Osteocyte (in vitro differentiated cells): ENCODE measurements at regions not wholly inside any gene's neighbourhood (a gene's known extent, or its start where the extent isn't known, plus 50 kb on each side); places are given as distances from the start of the nearest gene placed in this dataset.
A peak's percentile ranks its signal among the peaks of the same experiment; 100 is the strongest.

Source experiments
- DNase-seq: peaks from one replicate; pipeline ENCODE4 v3.0.0; 2021; ENCODE audit warnings: mixed read lengths; ENCODE audit not compliant: unreplicated experiment; ENCODE audit errors: extremely low spot score
- H3K27ac Mint-ChIP-seq: one replicate; pipeline ENCODE4 v1.8.0; 2021; ENCODE audit warnings: mild to moderate bottlenecking, mixed read lengths; ENCODE audit not compliant: unreplicated experiment
- H3K27me3 Mint-ChIP-seq: one replicate; pipeline ENCODE4 v1.8.0; 2021; ENCODE audit warnings: mixed read lengths; ENCODE audit not compliant: unreplicated experiment
- H3K36me3 Mint-ChIP-seq: one replicate; pipeline ENCODE4 v1.8.0; 2021; ENCODE audit warnings: mixed read lengths; ENCODE audit not compliant: unreplicated experiment
- H3K4me1 Mint-ChIP-seq: one replicate; pipeline ENCODE4 v1.8.0; 2021; ENCODE audit warnings: mixed read lengths; ENCODE audit not compliant: unreplicated experiment
- H3K4me3 Mint-ChIP-seq: one replicate; pipeline ENCODE4 v1.8.0; 2021; ENCODE audit warnings: mild to moderate bottlenecking, moderate library complexity, mixed read lengths; ENCODE audit not compliant: unreplicated experiment
- H3K9me3 Mint-ChIP-seq: one replicate; pipeline ENCODE4 v1.8.0; 2021; ENCODE audit warnings: mixed read lengths; ENCODE audit not compliant: unreplicated experiment
- TF ChIP-seq, protein P1 (sequence below): fragments of 200-600 bp; sonication (generic); IDR thresholded peaks from 2 replicates; pipeline ENCODE4 v1.5.0; 2021; ENCODE audit warnings: antibody characterized with exemption, mild to moderate bottlenecking, moderate library complexity

DNA sequence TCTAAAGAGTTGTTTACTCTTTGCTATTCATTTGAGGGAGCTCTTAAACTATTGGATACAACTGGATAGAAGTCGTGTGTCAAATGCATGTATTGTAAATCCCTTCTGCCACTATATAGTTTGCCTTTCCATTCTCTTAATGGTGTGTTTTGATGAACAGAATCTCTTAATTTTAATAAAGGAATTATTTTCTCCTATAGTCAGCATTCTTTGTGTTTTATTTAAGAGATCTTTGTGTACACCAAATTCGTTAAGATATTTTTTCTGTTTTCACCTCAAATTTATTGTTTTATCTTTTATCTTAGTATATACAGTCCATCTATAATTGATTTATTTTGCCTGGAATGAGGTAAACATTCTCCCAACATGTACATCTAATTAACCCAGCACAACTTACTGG, 551.5 kb upstream of the AGTR1 start:
- TF ChIP-seq, protein P1, sequence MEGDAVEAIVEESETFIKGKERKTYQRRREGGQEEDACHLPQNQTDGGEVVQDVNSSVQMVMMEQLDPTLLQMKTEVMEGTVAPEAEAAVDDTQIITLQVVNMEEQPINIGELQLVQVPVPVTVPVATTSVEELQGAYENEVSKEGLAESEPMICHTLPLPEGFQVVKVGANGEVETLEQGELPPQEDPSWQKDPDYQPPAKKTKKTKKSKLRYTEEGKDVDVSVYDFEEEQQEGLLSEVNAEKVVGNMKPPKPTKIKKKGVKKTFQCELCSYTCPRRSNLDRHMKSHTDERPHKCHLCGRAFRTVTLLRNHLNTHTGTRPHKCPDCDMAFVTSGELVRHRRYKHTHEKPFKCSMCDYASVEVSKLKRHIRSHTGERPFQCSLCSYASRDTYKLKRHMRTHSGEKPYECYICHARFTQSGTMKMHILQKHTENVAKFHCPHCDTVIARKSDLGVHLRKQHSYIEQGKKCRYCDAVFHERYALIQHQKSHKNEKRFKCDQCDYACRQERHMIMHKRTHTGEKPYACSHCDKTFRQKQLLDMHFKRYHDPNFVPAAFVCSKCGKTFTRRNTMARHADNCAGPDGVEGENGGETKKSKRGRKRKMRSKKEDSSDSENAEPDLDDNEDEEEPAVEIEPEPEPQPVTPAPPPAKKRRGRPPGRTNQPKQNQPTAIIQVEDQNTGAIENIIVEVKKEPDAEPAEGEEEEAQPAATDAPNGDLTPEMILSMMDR = no peak
- Mint-ChIP-seq H3K9me3 (no peaks in the 10 kb centered on the region), H3K27ac (peak overlapping the region; percentile 71)

DNA sequence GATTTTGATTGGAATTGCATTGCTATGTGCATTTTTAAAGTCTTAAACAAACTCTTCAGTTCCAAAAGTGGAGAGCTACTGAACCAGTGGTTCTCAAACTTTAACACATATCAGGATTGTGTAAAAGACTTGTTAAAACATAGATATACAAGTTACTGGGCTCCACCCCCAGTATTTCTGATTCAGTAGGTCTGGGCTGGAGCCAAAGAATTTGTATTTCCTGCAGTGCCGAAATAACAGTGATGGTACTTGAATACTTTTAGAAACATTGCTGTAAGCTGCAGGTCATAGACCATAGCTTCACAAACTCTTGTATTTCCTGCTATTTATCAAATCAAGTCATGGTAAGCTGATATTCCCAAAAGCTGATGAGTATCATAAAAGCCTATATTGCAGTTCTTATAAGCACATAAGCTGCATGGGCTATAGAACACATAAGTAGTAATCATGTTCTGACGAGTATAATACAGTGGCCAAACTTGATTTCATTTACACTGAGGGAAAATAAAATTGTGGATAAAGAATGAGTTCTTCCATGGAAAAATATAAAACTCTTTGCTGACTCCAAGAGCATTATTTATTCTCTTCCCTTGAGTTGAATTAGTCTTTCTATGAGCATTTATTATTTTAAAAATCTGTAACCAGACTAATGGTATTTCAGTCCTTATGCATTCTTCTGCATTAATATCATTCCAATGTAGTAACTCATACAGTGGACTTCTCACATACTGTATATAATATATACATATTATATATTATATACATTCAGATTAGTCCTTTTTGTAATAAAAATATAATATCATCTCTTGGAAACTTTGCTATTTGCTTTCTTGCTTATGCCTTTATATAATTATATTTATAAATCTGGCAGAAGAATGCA, 550.5 kb upstream of the AGTR1 start:
- no peak for DNase-seq
- peak overlapping the region; percentile 77 for H3K27ac Mint-ChIP-seq
- no peak overlapping the region for H3K4me3 Mint-ChIP-seq

More for the DNA sequence above, 551.5 kb upstream of the AGTR1 start:
- Mint-ChIP-seq H3K4me1 (peaks cover 33% of the 10 kb centered on the region), H3K4me3 (no peak overlapping the region), H3K27me3 (no peaks in the 10 kb centered on the region), H3K36me3 (no peaks in the 10 kb centered on the region)
- DNase-seq = no peak

GRCh38 chr3:148147903-148148302, 549.8 kb upstream of the AGTR1 start:
- Mint-ChIP-seq H3K27ac (peak overlapping the region; percentile 77), H3K9me3 (no peaks in the 10 kb centered on the region), H3K36me3 (no peaks in the 10 kb centered on the region), H3K4me1 (peaks cover 33% of the 10 kb centered on the region), H3K27me3 (no peaks in the 10 kb centered on the region), H3K4me3 (peak overlapping the region; percentile 11)
- no peak for DNase-seq
- TF ChIP-seq, protein P1 = no peak

More for the DNA sequence above, 550.5 kb upstream of the AGTR1 start:
- TF ChIP-seq, protein P1 = no peak
- no peaks in the 10 kb centered on the region for H3K27me3 Mint-ChIP-seq
- H3K4me1 Mint-ChIP-seq = peaks cover 33% of the 10 kb centered on the region
- H3K36me3 Mint-ChIP-seq = no peaks in the 10 kb centered on the region
- H3K9me3 Mint-ChIP-seq = no peaks in the 10 kb centered on the region

DNA sequence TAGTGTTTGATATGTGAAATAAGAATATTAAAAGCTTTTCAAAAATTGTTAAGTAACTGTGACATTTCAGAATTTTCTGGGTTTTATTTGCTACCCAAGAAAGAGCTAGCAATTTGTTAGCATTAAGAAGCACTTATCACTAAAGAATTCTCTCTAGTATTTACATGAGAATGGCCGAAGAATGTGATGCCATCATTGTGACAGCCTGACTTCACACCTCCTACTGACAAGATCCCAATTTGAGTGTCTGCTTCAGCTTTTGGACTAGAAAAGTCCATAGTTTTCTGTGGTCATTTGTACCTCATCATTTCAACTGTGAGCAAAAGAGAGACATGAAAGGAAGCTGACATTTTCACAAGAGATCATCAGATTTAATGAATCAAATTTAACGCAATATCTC, 548.1 kb upstream of the AGTR1 start:
- no peak overlapping the region for H3K27ac Mint-ChIP-seq
- no peaks in the 10 kb centered on the region for H3K27me3 Mint-ChIP-seq
- no peaks in the 10 kb centered on the region for H3K9me3 Mint-ChIP-seq

DNA sequence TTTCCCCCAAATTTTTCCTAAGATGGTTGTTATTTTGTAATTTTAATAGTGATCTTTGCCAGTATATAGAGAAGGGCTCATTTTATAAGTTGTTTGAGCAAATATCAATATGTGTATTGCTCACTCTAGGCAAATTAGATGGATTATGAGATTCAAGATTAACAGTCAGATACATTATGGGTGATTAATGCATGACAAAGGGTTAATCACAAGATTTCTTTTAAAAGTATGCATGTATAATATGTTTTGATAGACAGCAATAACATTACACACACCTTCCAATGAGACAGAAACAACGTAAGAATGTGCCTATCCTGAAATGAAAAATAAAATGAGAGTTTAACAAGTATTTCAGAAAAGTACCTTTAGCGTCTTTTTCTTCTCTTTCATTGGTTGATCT, 547.6 kb upstream of the AGTR1 start:
- H3K27ac Mint-ChIP-seq = no peak overlapping the region
- H3K27me3 Mint-ChIP-seq = no peaks in the 10 kb centered on the region
- TF ChIP-seq, protein P1 = no peak
- H3K4me3 Mint-ChIP-seq = no peak overlapping the region
- peaks cover 33% of the 10 kb centered on the region for H3K4me1 Mint-ChIP-seq
- H3K36me3 Mint-ChIP-seq = no peaks in the 10 kb centered on the region
- no peak for DNase-seq
- H3K9me3 Mint-ChIP-seq = no peaks in the 10 kb centered on the region

More for the DNA sequence above, 548.1 kb upstream of the AGTR1 start:
- no peak for DNase-seq
- TF ChIP-seq, protein P1 = no peak
- Mint-ChIP-seq H3K36me3 (no peaks in the 10 kb centered on the region), H3K4me3 (no peak overlapping the region), H3K4me1 (peaks cover 33% of the 10 kb centered on the region)
